NAMALWA (cell line): ENCODE measurements at regions not wholly inside any gene's neighbourhood (a gene's known extent, or its start where the extent isn't known, plus 50 kb on each side); places are given as distances from the start of the nearest gene placed in this dataset.
"Not testable (repeated sequence)": the region's sequence is repeated elsewhere in the genome, so short reads cannot be mapped to it uniquely, and the experiment has no call there.

ENCODE experiments used
- DNase-seq: peaks from one replicate; pipeline ENCODE4 v3.0.0-alpha.2; 2015; ENCODE audit warnings: low spot score

- no peak for DNase-seq
Observed at GRCh38 chr3:173216063-173216462, 75.0 kb upstream of the SPATA16 start.

DNA sequence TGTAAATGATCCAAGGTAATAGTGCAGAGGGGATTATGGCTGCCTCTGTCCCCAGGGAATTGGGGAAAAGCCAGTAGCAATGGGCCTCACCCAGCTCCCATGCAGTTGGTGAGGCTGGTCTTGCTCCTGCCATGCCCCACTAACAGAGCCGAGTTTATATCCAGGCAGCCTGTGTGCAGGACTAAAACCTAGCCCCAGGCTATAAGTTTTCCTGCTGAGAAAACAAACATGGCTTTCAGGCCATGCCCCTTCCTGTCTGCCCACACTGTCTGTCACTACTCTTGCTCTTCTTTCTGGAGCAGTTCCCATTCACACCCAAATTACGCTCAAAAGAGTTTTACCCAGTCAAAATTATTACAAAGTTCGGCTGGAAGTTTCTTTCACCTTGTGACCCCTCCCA lies 73.5 kb upstream of the SPATA16 start:
- DNase-seq: no peak

DNA sequence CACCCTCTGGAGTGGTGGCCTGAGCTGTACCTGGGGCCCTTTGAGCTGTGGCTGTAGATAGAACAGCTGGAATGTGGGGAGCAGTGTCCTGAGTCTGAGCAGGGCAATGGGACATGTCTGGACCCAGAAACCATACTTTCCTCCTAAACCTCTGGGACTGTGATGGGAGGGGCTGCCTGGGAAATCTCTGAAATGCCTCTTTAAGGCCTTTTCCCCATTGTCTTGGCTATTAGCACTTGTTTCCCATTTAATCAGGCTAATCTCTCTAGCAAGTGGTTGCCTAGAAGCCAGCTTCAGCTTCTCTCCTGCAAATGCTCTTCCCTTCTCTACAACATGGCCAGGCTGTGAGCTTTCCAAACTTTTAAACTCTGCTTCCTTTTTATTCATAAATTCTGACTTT lies 58.5 kb upstream of the SPATA16 start:
- DNase-seq: no peak

DNA sequence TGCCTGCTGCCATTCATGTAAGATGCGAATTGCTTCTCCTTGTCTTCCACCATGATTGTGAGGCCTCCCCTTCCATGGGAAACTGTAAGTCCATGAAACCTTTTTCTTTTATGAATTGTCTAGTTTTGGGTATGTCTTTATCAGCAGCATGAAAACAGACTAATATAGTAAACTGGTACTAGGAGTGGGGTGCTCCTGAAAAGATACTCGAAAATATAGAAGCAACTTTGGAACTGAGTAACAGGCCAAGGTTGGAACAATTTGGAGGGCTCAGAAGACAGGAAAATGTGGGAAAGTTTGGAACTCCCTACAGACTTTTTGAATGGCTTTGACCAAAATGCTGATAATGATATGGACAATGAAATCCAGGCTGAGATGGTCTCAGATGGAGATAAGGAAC lies 53.8 kb upstream of the SPATA16 start:
- DNase-seq: not testable (repeated sequence)

DNA sequence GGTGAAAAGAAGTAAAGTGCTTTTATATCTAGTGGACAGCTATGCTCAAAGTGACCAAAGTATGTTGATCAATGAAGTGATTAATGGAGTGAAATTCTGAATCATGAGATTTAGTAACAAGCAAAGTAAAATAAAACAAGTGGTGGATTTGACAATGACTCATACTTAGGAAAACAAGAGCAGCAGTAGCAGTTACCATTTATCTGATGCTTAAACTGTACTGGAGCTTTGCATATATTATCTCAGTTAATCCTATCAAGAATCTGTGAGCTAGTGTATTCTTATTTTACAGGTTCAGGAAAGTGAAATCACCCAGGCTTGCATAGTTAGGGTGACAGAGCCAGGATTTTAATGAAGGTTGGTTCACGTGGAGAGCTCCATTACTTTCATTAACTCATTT lies 50.6 kb upstream of the SPATA16 start:
- DNase-seq: no peak
